ENCODE measurements at regions not wholly inside any gene's neighbourhood (a gene's known extent, or its start where the extent isn't known, plus 50 kb on each side); places are given as distances from the start of the nearest gene placed in this dataset.

DNA sequence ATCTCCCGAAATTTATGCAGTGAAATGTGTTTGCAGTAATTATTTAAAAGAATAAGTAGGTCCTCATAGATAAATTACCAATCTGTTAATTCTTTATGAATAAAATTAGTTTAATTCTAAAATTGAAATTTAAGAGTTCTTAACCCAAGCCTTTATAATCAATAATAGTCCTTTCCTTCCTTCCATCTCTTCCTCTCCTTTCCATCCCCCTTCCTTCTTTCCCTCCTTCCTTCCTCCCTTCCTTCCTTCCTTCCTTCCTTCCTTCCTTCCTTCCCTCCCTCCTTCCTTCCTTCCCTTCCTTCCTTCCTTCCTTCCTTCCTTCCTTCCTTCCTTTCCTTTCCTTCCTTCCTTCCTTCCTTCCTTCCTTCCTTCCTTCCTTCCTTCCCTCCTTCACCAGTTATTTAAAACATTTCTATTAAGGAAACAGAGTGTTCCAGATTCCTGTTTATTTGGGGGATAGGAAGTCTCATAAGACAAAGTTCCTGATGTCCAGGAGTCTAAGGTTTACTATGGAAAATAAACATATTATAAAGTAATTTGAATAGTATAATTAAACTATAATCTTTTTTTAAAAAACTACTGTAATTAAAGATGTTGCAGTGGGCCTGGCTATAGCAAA is 285.3 kb upstream of the NOX3 start:
- H3K27me3 ChIP-seq (ENCODE audit: control insufficient read depth, insufficient read depth, low read length) = no peaks in the 10 kb centered on the region
- no CpG with 5 or more reads among the region's 1 CpG for WGBS (ENCODE audit: insufficient coverage)
- H3K27ac ChIP-seq (ENCODE audit: low read depth, low read length) = no peak overlapping the region
- no peaks in the 10 kb centered on the region for H3K9me3 ChIP-seq (ENCODE audit: control insufficient read depth, insufficient read depth, low read length)
- DNase-seq (ENCODE audit: low read depth in 4 of 6, low spot score in 6 of 6) = no peak
- no peak overlapping the region for H3K4me3 ChIP-seq (ENCODE audit: low read depth, low read length)
- H3K36me3 ChIP-seq (ENCODE audit: control insufficient read depth, insufficient read depth, low read length) = no peaks in the 10 kb centered on the region
- no peaks in the 10 kb centered on the region for H3K4me1 ChIP-seq (ENCODE audit: control insufficient read depth, insufficient read depth, low read length)

DNA sequence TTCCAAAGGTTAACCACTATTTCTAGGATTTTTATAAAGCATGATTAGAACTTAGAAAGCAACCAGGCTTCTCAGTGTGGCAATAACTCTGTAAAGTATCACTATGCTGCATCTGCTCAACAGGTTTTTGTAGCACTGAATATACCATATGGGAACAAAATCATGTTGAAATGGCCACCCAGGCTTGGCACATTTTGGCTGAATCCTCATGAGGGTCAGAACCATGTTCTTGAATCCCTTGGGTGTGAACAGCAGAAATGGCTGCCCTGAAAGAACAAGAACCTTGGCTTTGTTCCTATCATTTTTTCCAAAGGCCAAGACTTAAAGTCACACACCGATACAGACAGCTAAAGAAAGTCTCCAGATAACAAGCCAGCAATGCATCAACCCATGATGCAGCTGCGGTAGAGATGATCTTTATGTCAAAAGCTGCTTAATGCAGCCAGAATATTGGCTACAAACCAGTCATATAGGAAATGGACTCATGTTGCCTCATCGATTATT is 283.0 kb upstream of the NOX3 start:
- no peak overlapping the region for H3K27ac ChIP-seq (ENCODE audit: low read depth, low read length)
- H3K4me3 ChIP-seq (ENCODE audit: low read depth, low read length) = no peak overlapping the region
- no peaks in the 10 kb centered on the region for H3K4me1 ChIP-seq (ENCODE audit: control insufficient read depth, insufficient read depth, low read length)
- no peak for DNase-seq (ENCODE audit: low read depth in 4 of 6, low spot score in 6 of 6)
- WGBS (ENCODE audit: insufficient coverage) = 100% methylated on average over 2 of the region's 3 CpGs
- no peaks in the 10 kb centered on the region for H3K36me3 ChIP-seq (ENCODE audit: control insufficient read depth, insufficient read depth, low read length)
- no peaks in the 10 kb centered on the region for H3K27me3 ChIP-seq (ENCODE audit: control insufficient read depth, insufficient read depth, low read length)
- no peaks in the 10 kb centered on the region for H3K9me3 ChIP-seq (ENCODE audit: control insufficient read depth, insufficient read depth, low read length)

DNA sequence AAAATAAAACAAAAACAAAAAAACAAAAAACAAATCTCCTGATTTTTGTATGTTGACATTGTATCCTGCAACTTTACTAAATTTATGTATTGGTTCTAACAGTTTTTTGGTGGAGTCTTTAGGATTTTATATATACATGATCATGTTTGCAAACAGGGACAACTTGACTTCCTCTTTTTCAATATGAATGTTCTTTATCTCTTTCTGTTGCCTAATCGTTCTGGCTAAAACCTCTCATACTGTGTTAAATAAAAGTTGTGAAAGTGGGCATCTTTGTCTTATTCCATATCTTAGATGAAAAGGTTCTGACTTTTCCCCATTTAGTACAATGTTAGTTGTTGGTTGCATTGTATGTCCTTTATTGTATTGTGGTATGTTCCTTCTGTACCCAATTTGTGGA is 261.7 kb upstream of the NOX3 start:
- WGBS (ENCODE audit: insufficient coverage) = no CpG with 5 or more reads among the region's 1 CpG
- Histone ChIP-seq H3K27ac (ENCODE audit: low read depth, low read length) (no peak overlapping the region), H3K27me3 (ENCODE audit: control insufficient read depth, insufficient read depth, low read length) (no peaks in the 10 kb centered on the region), H3K4me3 (ENCODE audit: low read depth, low read length) (no peak overlapping the region), H3K9me3 (ENCODE audit: control insufficient read depth, insufficient read depth, low read length) (no peaks in the 10 kb centered on the region), H3K4me1 (ENCODE audit: control insufficient read depth, insufficient read depth, low read length) (no peaks in the 10 kb centered on the region), H3K36me3 (ENCODE audit: control insufficient read depth, insufficient read depth, low read length) (no peaks in the 10 kb centered on the region)
- DNase-seq (ENCODE audit: low read depth in 4 of 6, low spot score in 6 of 6) = no peak

DNA sequence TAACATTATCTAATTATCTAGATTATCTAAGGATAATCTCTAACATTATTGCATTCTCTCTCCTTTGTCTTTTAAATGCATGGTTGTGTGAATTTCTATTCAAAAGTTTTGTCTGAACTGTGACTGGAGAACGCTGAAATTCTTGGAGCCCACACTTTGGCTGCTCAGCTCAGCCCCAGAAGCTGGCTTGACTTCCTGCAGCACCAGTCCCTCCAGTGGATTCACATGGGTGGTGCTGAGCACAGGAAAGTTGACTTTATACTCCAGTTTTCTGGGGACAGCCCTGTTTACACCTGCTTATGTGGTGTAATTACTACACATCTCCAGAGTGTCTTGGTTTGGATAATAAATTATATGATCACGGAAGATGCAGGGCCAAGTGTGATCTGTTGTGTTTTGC is 255.1 kb upstream of the NOX3 start:
- 88% methylated on average over 1 of the region's 2 CpGs for WGBS (ENCODE audit: insufficient coverage)
- Histone ChIP-seq H3K4me3 (ENCODE audit: low read depth, low read length) (no peak overlapping the region), H3K9me3 (ENCODE audit: control insufficient read depth, insufficient read depth, low read length) (no peaks in the 10 kb centered on the region), H3K27ac (ENCODE audit: low read depth, low read length) (no peak overlapping the region), H3K4me1 (ENCODE audit: control insufficient read depth, insufficient read depth, low read length) (no peaks in the 10 kb centered on the region), H3K27me3 (ENCODE audit: control insufficient read depth, insufficient read depth, low read length) (no peaks in the 10 kb centered on the region), H3K36me3 (ENCODE audit: control insufficient read depth, insufficient read depth, low read length) (no peaks in the 10 kb centered on the region)
- DNase-seq (ENCODE audit: low read depth in 4 of 6, low spot score in 6 of 6) = no peak

DNA sequence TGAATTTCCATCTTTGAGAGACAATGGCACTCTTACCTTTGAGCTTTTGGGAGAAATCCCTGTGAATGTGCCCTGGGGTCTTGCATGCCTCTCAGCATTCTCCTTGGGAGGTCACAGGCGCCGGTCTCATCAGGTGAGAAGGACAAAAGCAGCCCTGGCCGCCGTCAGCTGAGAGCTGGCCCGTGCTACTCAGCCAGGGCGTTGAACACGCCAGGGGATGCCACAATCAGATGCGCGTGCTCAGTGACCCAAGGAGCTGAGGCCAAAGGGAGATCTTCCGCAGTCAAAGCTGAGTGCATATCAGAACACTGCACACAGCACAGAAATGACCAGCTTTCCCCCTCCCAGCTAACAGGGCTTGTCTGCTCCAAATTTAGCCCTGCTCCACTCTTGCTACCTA is 253.6 kb upstream of the NOX3 start:
- DNase-seq (ENCODE audit: low read depth in 4 of 6, low spot score in 6 of 6) = no peak
- Histone ChIP-seq H3K9me3 (ENCODE audit: control insufficient read depth, insufficient read depth, low read length) (no peaks in the 10 kb centered on the region), H3K27me3 (ENCODE audit: control insufficient read depth, insufficient read depth, low read length) (no peaks in the 10 kb centered on the region), H3K36me3 (ENCODE audit: control insufficient read depth, insufficient read depth, low read length) (no peaks in the 10 kb centered on the region), H3K4me3 (ENCODE audit: low read depth, low read length) (no peak overlapping the region), H3K27ac (ENCODE audit: low read depth, low read length) (no peak overlapping the region), H3K4me1 (ENCODE audit: control insufficient read depth, insufficient read depth, low read length) (no peaks in the 10 kb centered on the region)
- 92% methylated on average over 10 of the region's 10 CpGs for WGBS (ENCODE audit: insufficient coverage)

DNA sequence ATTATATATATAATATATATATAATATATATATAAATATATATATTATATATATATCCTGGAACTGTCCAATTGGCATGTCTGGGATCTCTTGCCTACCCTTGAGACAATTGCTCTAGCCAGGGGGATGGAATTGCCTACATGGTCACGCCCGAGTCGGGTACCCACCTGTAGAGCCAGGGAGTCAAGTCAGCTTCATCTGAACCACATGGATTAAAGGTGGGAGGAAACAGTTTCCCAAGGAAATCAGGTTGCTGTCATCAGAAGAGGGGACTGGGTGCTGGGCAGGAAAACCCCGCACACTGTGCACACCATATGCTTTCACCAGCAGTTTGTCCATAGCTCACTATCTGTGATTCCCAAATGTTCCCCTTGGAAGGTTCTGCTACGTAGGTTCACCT is 252.5 kb upstream of the NOX3 start:
- whole genome bisulfite sequencing (ENCODE audit: insufficient coverage) = 96% methylated on average over 4 of the region's 5 CpGs
- H3K27me3 ChIP-seq (ENCODE audit: control insufficient read depth, insufficient read depth, low read length) = no peaks in the 10 kb centered on the region
- H3K4me1 ChIP-seq (ENCODE audit: control insufficient read depth, insufficient read depth, low read length) = no peaks in the 10 kb centered on the region
- no peaks in the 10 kb centered on the region for H3K9me3 ChIP-seq (ENCODE audit: control insufficient read depth, insufficient read depth, low read length)
- H3K36me3 ChIP-seq (ENCODE audit: control insufficient read depth, insufficient read depth, low read length) = no peaks in the 10 kb centered on the region
- DNase-seq (ENCODE audit: low read depth in 4 of 6, low spot score in 6 of 6) = no peak
- H3K27ac ChIP-seq (ENCODE audit: low read depth, low read length) = no peak overlapping the region
- no peak overlapping the region for H3K4me3 ChIP-seq (ENCODE audit: low read depth, low read length)

DNA sequence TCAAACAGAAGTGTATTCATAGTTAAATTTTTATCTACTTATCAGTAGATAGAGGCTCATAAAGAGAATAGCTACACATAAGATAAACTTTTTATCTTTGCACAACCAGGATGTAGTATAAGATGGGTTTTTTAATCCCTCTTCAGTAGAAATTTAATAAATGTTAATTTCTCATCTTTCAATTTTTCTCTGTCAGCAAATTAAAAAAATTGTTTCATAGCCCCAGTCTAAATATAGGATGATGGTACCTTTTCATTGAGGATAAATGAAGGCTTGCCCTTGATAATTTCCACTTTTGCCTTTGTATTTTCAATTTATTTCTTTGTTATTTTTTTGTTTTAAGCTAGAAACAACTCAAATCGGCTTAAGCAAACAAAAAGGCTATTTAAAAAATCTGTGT is 251.2 kb upstream of the NOX3 start:
- no CpG with 5 or more reads among the region's 1 CpG for WGBS (ENCODE audit: insufficient coverage)
- no peak overlapping the region for H3K4me3 ChIP-seq (ENCODE audit: low read depth, low read length)
- no peaks in the 10 kb centered on the region for H3K36me3 ChIP-seq (ENCODE audit: control insufficient read depth, insufficient read depth, low read length)
- no peak overlapping the region for H3K27ac ChIP-seq (ENCODE audit: low read depth, low read length)
- no peaks in the 10 kb centered on the region for H3K4me1 ChIP-seq (ENCODE audit: control insufficient read depth, insufficient read depth, low read length)
- DNase-seq (ENCODE audit: low read depth in 4 of 6, low spot score in 6 of 6) = no peak
- no peaks in the 10 kb centered on the region for H3K27me3 ChIP-seq (ENCODE audit: control insufficient read depth, insufficient read depth, low read length)
- no peaks in the 10 kb centered on the region for H3K9me3 ChIP-seq (ENCODE audit: control insufficient read depth, insufficient read depth, low read length)

DNA sequence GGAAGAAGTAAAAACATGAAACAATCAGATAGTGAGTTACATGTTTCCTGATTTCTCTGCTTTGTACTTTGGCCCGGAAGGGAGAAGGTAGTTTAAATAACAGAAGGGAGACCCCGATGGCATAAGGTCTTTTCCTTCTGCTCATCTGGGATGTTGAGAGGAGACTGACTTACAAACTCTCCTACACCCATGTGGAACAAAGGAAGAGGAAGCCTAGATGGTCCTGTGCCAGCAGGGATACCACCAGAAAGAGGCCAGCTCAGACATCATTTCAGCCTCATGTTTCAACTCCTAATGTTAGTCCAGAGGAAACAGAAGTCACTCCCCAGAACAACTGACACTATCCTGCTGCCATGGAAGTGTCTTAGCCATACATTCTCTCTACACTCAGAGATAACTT is 250.7 kb upstream of the NOX3 start:
- Histone ChIP-seq H3K27ac (ENCODE audit: low read depth, low read length) (no peak overlapping the region), H3K36me3 (ENCODE audit: control insufficient read depth, insufficient read depth, low read length) (no peaks in the 10 kb centered on the region), H3K27me3 (ENCODE audit: control insufficient read depth, insufficient read depth, low read length) (no peaks in the 10 kb centered on the region), H3K9me3 (ENCODE audit: control insufficient read depth, insufficient read depth, low read length) (no peaks in the 10 kb centered on the region), H3K4me1 (ENCODE audit: control insufficient read depth, insufficient read depth, low read length) (no peaks in the 10 kb centered on the region), H3K4me3 (ENCODE audit: low read depth, low read length) (no peak overlapping the region)
- DNase-seq (ENCODE audit: low read depth in 4 of 6, low spot score in 6 of 6) = no peak
- no CpG with 5 or more reads among the region's 2 CpGs for WGBS (ENCODE audit: insufficient coverage)

DNA sequence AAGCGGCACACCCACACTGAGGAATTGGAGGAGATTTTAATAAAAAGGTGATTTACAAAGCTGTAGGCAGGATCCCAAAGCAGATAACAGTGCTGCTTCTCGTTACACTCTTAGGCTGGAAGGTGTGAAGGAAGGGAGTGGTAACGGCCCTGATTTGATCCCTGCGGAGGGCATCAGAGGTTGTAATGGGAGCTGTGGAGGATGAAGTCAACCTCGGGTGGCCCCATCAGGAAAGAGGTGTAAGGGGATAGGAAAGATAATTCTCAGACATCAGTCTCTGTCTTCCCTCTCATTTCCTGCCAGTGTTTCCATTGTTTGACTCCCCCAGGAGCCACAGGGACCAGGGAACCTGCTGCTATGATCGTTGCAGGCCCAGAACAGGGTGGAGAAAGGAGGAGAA is 245.7 kb upstream of the NOX3 start:
- H3K4me1 ChIP-seq (ENCODE audit: control insufficient read depth, insufficient read depth, low read length) = no peaks in the 10 kb centered on the region
- WGBS (ENCODE audit: insufficient coverage) = 72% methylated on average over 4 of the region's 6 CpGs
- H3K27me3 ChIP-seq (ENCODE audit: control insufficient read depth, insufficient read depth, low read length) = no peaks in the 10 kb centered on the region
- H3K4me3 ChIP-seq (ENCODE audit: low read depth, low read length) = no peak overlapping the region
- H3K9me3 ChIP-seq (ENCODE audit: control insufficient read depth, insufficient read depth, low read length) = no peaks in the 10 kb centered on the region
- no peaks in the 10 kb centered on the region for H3K36me3 ChIP-seq (ENCODE audit: control insufficient read depth, insufficient read depth, low read length)
- no peak overlapping the region for H3K27ac ChIP-seq (ENCODE audit: low read depth, low read length)
- DNase-seq (ENCODE audit: low read depth in 4 of 6, low spot score in 6 of 6) = no peak

DNA sequence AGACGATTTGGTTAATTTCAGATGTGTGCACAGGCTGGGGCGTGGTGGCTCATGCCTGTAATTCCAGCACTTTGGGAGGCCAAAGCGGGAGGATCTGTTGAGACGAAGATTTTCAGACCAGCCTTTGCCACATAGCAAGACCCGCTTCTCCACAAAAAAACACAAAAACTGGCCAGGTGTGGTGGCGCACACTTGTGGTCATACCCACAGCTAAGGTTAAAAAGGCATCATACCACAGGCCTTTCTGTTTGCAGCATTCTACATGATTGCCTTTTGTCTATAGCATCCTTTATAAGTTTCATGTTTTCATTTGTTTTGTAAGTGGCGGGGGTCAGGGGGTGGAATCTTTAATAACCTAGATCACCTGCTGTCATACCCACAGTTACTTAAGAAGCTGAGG is 239.9 kb upstream of the NOX3 start:
- Histone ChIP-seq H3K27me3 (ENCODE audit: control insufficient read depth, insufficient read depth, low read length) (no peaks in the 10 kb centered on the region), H3K4me3 (ENCODE audit: low read depth, low read length) (no peak overlapping the region), H3K4me1 (ENCODE audit: control insufficient read depth, insufficient read depth, low read length) (no peaks in the 10 kb centered on the region), H3K36me3 (ENCODE audit: control insufficient read depth, insufficient read depth, low read length) (no peaks in the 10 kb centered on the region), H3K27ac (ENCODE audit: low read depth, low read length) (no peak overlapping the region), H3K9me3 (ENCODE audit: control insufficient read depth, insufficient read depth, low read length) (no peaks in the 10 kb centered on the region)
- no peak for DNase-seq (ENCODE audit: low read depth in 4 of 6, low spot score in 6 of 6)
- 79% methylated on average over 4 of the region's 7 CpGs for WGBS (ENCODE audit: insufficient coverage)
